Neural progenitor cell (in vitro differentiated cells): ENCODE measurements at regions not wholly inside any gene's neighbourhood (a gene's known extent, or its start where the extent isn't known, plus 50 kb on each side); places are given as distances from the start of the nearest gene placed in this dataset.

Source experiments
- DNase-seq: peaks from one replicate; pipeline ENCODE4 v3.0.0-alpha.2; 2016; ENCODE audit warnings: low spot score
- H2AFZ ChIP-seq: fragments of 200-600 bp; sonication (generic); replicated peaks from 2 replicates; pipeline ENCODE4 v1.6.1; 2016; ENCODE audit warnings: antibody characterized with exemption
- H3F3A ChIP-seq: fragments of 200-600 bp; sonication (generic); 2 replicates; pipeline ENCODE4 v1.6.1; 2016; ENCODE audit warnings: antibody characterized with exemption, low read depth
- H3K27ac ChIP-seq: fragments of 200-600 bp; sonication (generic); 2 replicates; pipeline ENCODE4 v1.5.1; 2016; ENCODE audit warnings: mild to moderate bottlenecking
- H3K27me3 ChIP-seq: fragments of 200-600 bp; sonication (generic); 2 replicates; pipeline ENCODE4 v1.6.1; 2016; ENCODE audit warnings: mild to moderate bottlenecking, moderate library complexity
- H3K36me3 ChIP-seq: fragments of 200-600 bp; sonication (generic); 2 replicates; pipeline ENCODE4 v1.5.1; 2016
- H3K4me1 ChIP-seq: fragments of 200-600 bp; sonication (generic); 2 replicates; pipeline ENCODE4 v1.6.1; 2016; ENCODE audit warnings: mixed run types
- H3K4me2 ChIP-seq: fragments of 200-600 bp; sonication (generic); 2 replicates; pipeline ENCODE4 v1.6.1; 2016
- H3K4me3 ChIP-seq: fragments of 200-600 bp; sonication (generic); 2 replicates; pipeline ENCODE4 v1.5.1; 2016
- H3K79me2 ChIP-seq: fragments of 200-600 bp; sonication (generic); 2 replicates; pipeline ENCODE4 v1.6.1; 2016; ENCODE audit warnings: low read depth
- H3K9ac ChIP-seq: fragments of 200-600 bp; sonication (generic); 2 replicates; pipeline ENCODE4 v1.6.1; 2016
- H3K9me3 ChIP-seq: fragments of 200-600 bp; sonication (generic); 2 replicates; pipeline ENCODE4 v1.5.1; 2016; ENCODE audit warnings: low read depth
- H4K20me1 ChIP-seq: fragments of 200-600 bp; sonication (generic); 2 replicates; pipeline ENCODE4 v1.6.1; 2016; ENCODE audit warnings: low read depth
- H3K27ac Mint-ChIP-seq: 3 replicates; pipeline ENCODE4 v1.8.0; 2021; ENCODE audit warnings: mixed read lengths
- H3K27me3 Mint-ChIP-seq: 2 replicates; pipeline ENCODE4 v1.8.0; 2022; ENCODE audit warnings: low read depth, mild to moderate bottlenecking, inconsistent platforms, moderate library complexity, mixed read lengths; ENCODE audit not compliant: insufficient read depth
- H3K36me3 Mint-ChIP-seq: 3 replicates; pipeline ENCODE4 v1.8.0; 2021; ENCODE audit warnings: mixed read lengths
- H3K4me1 Mint-ChIP-seq: 3 replicates; pipeline ENCODE4 v1.8.0; 2021; ENCODE audit warnings: mixed read lengths
- H3K4me3 Mint-ChIP-seq: 3 replicates; pipeline ENCODE4 v1.8.0; 2021; ENCODE audit warnings: mild to moderate bottlenecking, moderate library complexity, mixed read lengths
- H3K9me3 Mint-ChIP-seq: 3 replicates; pipeline ENCODE4 v1.8.0; 2020; ENCODE audit warnings: mixed read lengths
- EZH2 ChIP-seq: fragments of 200-600 bp; sonication (generic); IDR thresholded peaks from 2 replicates; pipeline ENCODE4 v1.6.1; 2017; ENCODE audit warnings: antibody characterized with exemption, mild to moderate bottlenecking, moderate library complexity
- EZH2phosphoT487 ChIP-seq: fragments of 200-600 bp; sonication (generic); IDR thresholded peaks from 2 replicates; pipeline ENCODE4 v1.6.1; 2017; ENCODE audit warnings: antibody characterized with exemption
- TF ChIP-seq, protein P1 (sequence below): fragments of 200-600 bp; sonication (generic); IDR thresholded peaks from 2 replicates; pipeline ENCODE4 v1.5.1; 2017; ENCODE audit warnings: antibody characterized with exemption, mild to moderate bottlenecking

GRCh38 chr11:19392321-19392720 is 151.6 kb upstream of the E2F8 start:
- TF ChIP-seq, protein P1, sequence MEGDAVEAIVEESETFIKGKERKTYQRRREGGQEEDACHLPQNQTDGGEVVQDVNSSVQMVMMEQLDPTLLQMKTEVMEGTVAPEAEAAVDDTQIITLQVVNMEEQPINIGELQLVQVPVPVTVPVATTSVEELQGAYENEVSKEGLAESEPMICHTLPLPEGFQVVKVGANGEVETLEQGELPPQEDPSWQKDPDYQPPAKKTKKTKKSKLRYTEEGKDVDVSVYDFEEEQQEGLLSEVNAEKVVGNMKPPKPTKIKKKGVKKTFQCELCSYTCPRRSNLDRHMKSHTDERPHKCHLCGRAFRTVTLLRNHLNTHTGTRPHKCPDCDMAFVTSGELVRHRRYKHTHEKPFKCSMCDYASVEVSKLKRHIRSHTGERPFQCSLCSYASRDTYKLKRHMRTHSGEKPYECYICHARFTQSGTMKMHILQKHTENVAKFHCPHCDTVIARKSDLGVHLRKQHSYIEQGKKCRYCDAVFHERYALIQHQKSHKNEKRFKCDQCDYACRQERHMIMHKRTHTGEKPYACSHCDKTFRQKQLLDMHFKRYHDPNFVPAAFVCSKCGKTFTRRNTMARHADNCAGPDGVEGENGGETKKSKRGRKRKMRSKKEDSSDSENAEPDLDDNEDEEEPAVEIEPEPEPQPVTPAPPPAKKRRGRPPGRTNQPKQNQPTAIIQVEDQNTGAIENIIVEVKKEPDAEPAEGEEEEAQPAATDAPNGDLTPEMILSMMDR: no peak
- TF ChIP-seq EZH2 (no peak), EZH2phosphoT487 (no peak)
- Histone ChIP-seq H4K20me1 (no peaks in the 10 kb centered on the region), H3K27me3 (no peaks in the 10 kb centered on the region), H3K4me3 (no peak overlapping the region), H3K79me2 (no peaks in the 10 kb centered on the region), H3K4me1 (peaks cover under 1% of the 10 kb centered on the region), H3K36me3 (no peaks in the 10 kb centered on the region), H3K27ac (no peak overlapping the region), H3K4me2 (no peak overlapping the region), H3K9ac (no peak overlapping the region), H3K9me3 (no peaks in the 10 kb centered on the region), H3F3A (no peaks in the 10 kb centered on the region), H2AFZ (no peak overlapping the region)
- H3K27ac Mint-ChIP-seq: peak overlapping the region; percentile 40
- peaks cover 2% of the 10 kb centered on the region for H3K36me3 Mint-ChIP-seq
- H3K27me3 Mint-ChIP-seq: peaks cover 4% of the 10 kb centered on the region
- no peak overlapping the region for H3K4me3 Mint-ChIP-seq
- H3K9me3 Mint-ChIP-seq: no peaks in the 10 kb centered on the region
- H3K4me1 Mint-ChIP-seq: peaks cover 28% of the 10 kb centered on the region
- DNase-seq: no peak

DNA sequence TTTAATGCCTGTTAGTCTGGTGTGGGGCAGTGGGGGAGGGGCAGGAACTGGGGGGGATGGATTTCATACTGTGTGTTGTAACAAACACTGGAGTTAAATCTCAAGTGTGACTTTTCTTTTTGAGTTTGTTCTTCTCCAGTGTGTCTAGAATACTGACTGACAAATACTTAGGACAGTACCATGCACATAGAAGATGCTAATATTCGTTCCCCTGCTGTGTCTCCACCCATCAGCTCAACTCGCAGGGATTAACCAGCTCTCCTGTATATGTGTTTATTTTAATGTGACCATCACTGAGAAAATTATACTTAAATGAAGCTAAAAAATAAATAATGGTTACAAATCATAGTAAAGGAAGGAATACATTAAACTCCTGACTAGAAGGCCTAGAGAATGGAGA is 150.9 kb upstream of the E2F8 start:
- Mint-ChIP-seq H3K27ac (peak overlapping the region; percentile 13), H3K36me3 (peaks cover 2% of the 10 kb centered on the region), H3K4me3 (no peak overlapping the region), H3K27me3 (peaks cover 4% of the 10 kb centered on the region), H3K4me1 (peaks cover 33% of the 10 kb centered on the region), H3K9me3 (peaks cover 2% of the 10 kb centered on the region)
- DNase-seq: no peak
- Histone ChIP-seq H3K4me2 (no peak overlapping the region), H3K36me3 (no peaks in the 10 kb centered on the region), H3K4me3 (no peak overlapping the region), H3K9ac (no peak overlapping the region), H3K27me3 (no peaks in the 10 kb centered on the region), H3F3A (no peaks in the 10 kb centered on the region), H3K9me3 (no peaks in the 10 kb centered on the region), H3K4me1 (peaks cover 5% of the 10 kb centered on the region), H4K20me1 (no peaks in the 10 kb centered on the region), H3K27ac (no peak overlapping the region), H2AFZ (no peak overlapping the region), H3K79me2 (no peaks in the 10 kb centered on the region)
- no peak for TF ChIP-seq EZH2phosphoT487
- TF ChIP-seq EZH2: no peak
- TF ChIP-seq, protein P1: no peak

GRCh38 chr11:19391026-19391425 is 150.3 kb upstream of the E2F8 start:
- Histone ChIP-seq H3K9ac (no peak overlapping the region), H2AFZ (no peak overlapping the region), H3F3A (no peaks in the 10 kb centered on the region), H4K20me1 (no peaks in the 10 kb centered on the region), H3K9me3 (no peaks in the 10 kb centered on the region), H3K4me2 (no peak overlapping the region), H3K79me2 (no peaks in the 10 kb centered on the region), H3K27ac (no peak overlapping the region), H3K4me3 (no peak overlapping the region), H3K4me1 (peaks cover 5% of the 10 kb centered on the region), H3K27me3 (no peaks in the 10 kb centered on the region), H3K36me3 (no peaks in the 10 kb centered on the region)
- H3K4me3 Mint-ChIP-seq: no peak overlapping the region
- no peak for DNase-seq
- no peak overlapping the region for H3K27ac Mint-ChIP-seq
- H3K36me3 Mint-ChIP-seq: peaks cover 2% of the 10 kb centered on the region
- TF ChIP-seq EZH2: no peak
- H3K9me3 Mint-ChIP-seq: peaks cover 2% of the 10 kb centered on the region
- H3K27me3 Mint-ChIP-seq: peaks cover 4% of the 10 kb centered on the region
- peaks cover 35% of the 10 kb centered on the region for H3K4me1 Mint-ChIP-seq

- H3K27me3 Mint-ChIP-seq: peaks cover 8% of the 10 kb centered on the region
- H3K9me3 Mint-ChIP-seq: peaks cover 2% of the 10 kb centered on the region
- Histone ChIP-seq H3K4me1 (peaks cover 5% of the 10 kb centered on the region), H3K79me2 (no peaks in the 10 kb centered on the region), H3K4me2 (no peak overlapping the region), H2AFZ (no peak overlapping the region), H4K20me1 (no peaks in the 10 kb centered on the region), H3K36me3 (no peaks in the 10 kb centered on the region), H3K4me3 (no peak overlapping the region), H3K27ac (no peak overlapping the region), H3K9ac (no peak overlapping the region), H3K27me3 (no peaks in the 10 kb centered on the region), H3K9me3 (no peaks in the 10 kb centered on the region), H3F3A (no peaks in the 10 kb centered on the region)
- no peak for DNase-seq
- H3K4me3 Mint-ChIP-seq: no peak overlapping the region
- TF ChIP-seq, protein P1: no peak
- TF ChIP-seq EZH2phosphoT487: no peak
- TF ChIP-seq EZH2: no peak
- peaks cover 2% of the 10 kb centered on the region for H3K36me3 Mint-ChIP-seq
- H3K4me1 Mint-ChIP-seq: peaks cover 35% of the 10 kb centered on the region
- H3K27ac Mint-ChIP-seq: no peak overlapping the region
Measured at GRCh38 chr11:19389787-19390303, 149.1 kb upstream of the E2F8 start.
